Dermis microvascular lymphatic vessel endothelial cell (primary cell): ENCODE measurements at regions not wholly inside any gene's neighbourhood (a gene's known extent, or its start where the extent isn't known, plus 50 kb on each side); places are given as distances from the start of the nearest gene placed in this dataset.
"Not testable (repeated sequence)": the region's sequence is repeated elsewhere in the genome, so short reads cannot be mapped to it uniquely, and the experiment has no call there.

Experiments used
- DNase-seq, 2 donors: peaks; one replicate each; pipeline versions ENCODE4 v3.0.0 to v3.0.0-alpha.2; 2010; ENCODE audit warnings: low read depth in 2 of 2

- no peak for DNase-seq
These were observed 1013.1 kb upstream of the ATXN8OS start for GRCh38 chr13:69094485-69094884.

- no peak for DNase-seq
These were observed 1014.9 kb upstream of the ATXN8OS start for GRCh38 chr13:69092615-69093322.

- no peak for DNase-seq
These were observed 1030.4 kb upstream of the ATXN8OS start for GRCh38 chr13:69077267-69077666.

GRCh38 chr13:69069554-69070133 is 1038.0 kb upstream of the ATXN8OS start:
- DNase-seq: no peak

GRCh38 chr13:69050696-69051095 is 1056.9 kb upstream of the ATXN8OS start:
- no peak for DNase-seq

GRCh38 chr13:69044629-69045028 is 1063.0 kb upstream of the ATXN8OS start:
- DNase-seq: no peak

- DNase-seq: no peak
These were observed 1066.7 kb upstream of the ATXN8OS start for GRCh38 chr13:69040898-69041297.

- no peak for DNase-seq
These were observed 1071.9 kb upstream of the ATXN8OS start for GRCh38 chr13:69035771-69036170.

- no peak for DNase-seq
These were observed 1078.7 kb upstream of the ATXN8OS start for GRCh38 chr13:69028936-69029335.

- DNase-seq: no peak
These were observed 1087.5 kb upstream of the ATXN8OS start for GRCh38 chr13:69020120-69020519.

GRCh38 chr13:69018173-69018572 is 1089.5 kb upstream of the ATXN8OS start:
- not testable (repeated sequence) for DNase-seq

- no peak for DNase-seq
These were observed 1096.8 kb upstream of the ATXN8OS start for GRCh38 chr13:69010789-69011188.

GRCh38 chr13:69008499-69008898 is 1099.1 kb upstream of the ATXN8OS start:
- no peak for DNase-seq

GRCh38 chr13:68998056-68998455 is 1109.6 kb upstream of the ATXN8OS start:
- no peak for DNase-seq

GRCh38 chr13:68996668-68997025 is 1111.0 kb upstream of the ATXN8OS start:
- no peak for DNase-seq

GRCh38 chr13:68995972-68996667 is 1111.5 kb upstream of the ATXN8OS start:
- no peak for DNase-seq

GRCh38 chr13:68993154-68993553 is 1114.5 kb upstream of the ATXN8OS start:
- no peak for DNase-seq

- DNase-seq: no peak
These were observed 1119.5 kb upstream of the ATXN8OS start for GRCh38 chr13:68988176-68988575.

- DNase-seq: no peak
These were observed 1120.0 kb upstream of the ATXN8OS start for GRCh38 chr13:68987585-68987984.

- DNase-seq: no peak
These were observed 1122.8 kb upstream of the ATXN8OS start for GRCh38 chr13:68984688-68985319.

- no peak for DNase-seq
These were observed 1124.5 kb upstream of the ATXN8OS start for GRCh38 chr13:68982961-68983619.

- DNase-seq: no peak
These were observed 1131.3 kb upstream of the ATXN8OS start for GRCh38 chr13:68976287-68976686.
